Tibial nerve (tissue), 4 donors: ENCODE measurements at regions not wholly inside any gene's neighbourhood (a gene's known extent, or its start where the extent isn't known, plus 50 kb on each side); places are given as distances from the start of the nearest gene placed in this dataset.

ENCODE experiments used
- DNase-seq, 2 donors: peaks; one replicate each; pipeline ENCODE4 v3.0.0-alpha.2; 2019; ENCODE audit warnings: low spot score in 2 of 2
- H3K27ac ChIP-seq, 4 donors: fragments of 200-600 bp; sonication (generic) in 3 of 4; one replicate each; pipeline ENCODE4 v1.5.1; 2017 to 2019; ENCODE audit warnings: mild to moderate bottlenecking in 1 of 4
- H3K27me3 ChIP-seq, 2 donors: fragments of 200-600 bp; sonication (generic) in 1 of 2; one replicate each; pipeline versions ENCODE4 v1.5.1 to v1.6.0; 2017 to 2019
- H3K36me3 ChIP-seq, 3 donors: fragments of 200-600 bp; sonication (generic); one replicate each; pipeline ENCODE4 v1.5.1; 2018 to 2019
- H3K4me1 ChIP-seq, 4 donors: fragments of 200-600 bp; sonication (generic) in 3 of 4; one replicate each; pipeline ENCODE4 v1.5.1; 2017 to 2019
- H3K4me3 ChIP-seq, 4 donors: fragments of 200-600 bp; sonication (generic) in 3 of 4; one replicate each; pipeline ENCODE4 v1.5.1; 2017 to 2019; ENCODE audit warnings: mild to moderate bottlenecking in 1 of 4, moderate library complexity in 1 of 4
- H3K9me3 ChIP-seq, 4 donors: fragments of 200-600 bp; sonication (generic) in 3 of 4; one replicate each; pipeline ENCODE4 v1.5.1; 2017 to 2019
- CTCF ChIP-seq, 5 experiments: fragments of 200-600 bp in 3 of 5; fragments of 450-650 bp in 2 of 5; sonication (generic) in 3 of 5; IDR thresholded peaks; one replicate each; pipeline ENCODE4 v1.5.1; 2016 to 2019; ENCODE audit warnings: antibody characterized with exemption in 5 of 5, mild to moderate bottlenecking in 3 of 5, moderate library complexity in 2 of 5
- EP300 ChIP-seq, 2 donors: sonication (generic); formaldehyde crosslinking; IDR thresholded peaks; one replicate each; pipeline ENCODE4 v1.6.1; 2017; ENCODE audit warnings: antibody characterized with exemption in 2 of 2, mild to moderate bottlenecking in 1 of 2
- POLR2A ChIP-seq, 2 donors: fragments of 450-650 bp; IDR thresholded peaks; one replicate each; pipeline ENCODE4 v1.6.1; 2017; ENCODE audit warnings: antibody characterized with exemption in 2 of 2, mild to moderate bottlenecking in 2 of 2, moderate library complexity in 2 of 2
- WGBS, 2 donors: methylation state at CpG; one replicate each; pipeline ENCODE4 v1.1.5; 2018; 5-methylcytosine and 5-hydroxymethylcytosine counted together

GRCh38 chr7:106482091-106482490, 178.9 kb downstream of the CCDC71L start:
- H3K4me3 ChIP-seq, result no peak overlapping the region
- DNase-seq, result no peak
- H3K27me3 ChIP-seq, result no peaks in the 10 kb centered on the region
- H3K4me1 ChIP-seq, result peaks cover 0 to 12% (median 2%) of the 10 kb centered on the region in 4 donors
- TF ChIP-seq CTCF (IDR thresholded peaks at IDR 0.05), result no peak
- no peak for TF ChIP-seq EP300 (IDR thresholded peaks at IDR 0.05)
- no peaks in the 10 kb centered on the region for H3K36me3 ChIP-seq
- WGBS, 2 donors, result 92 to 99% methylated on average over 4 of the region's 4 CpGs
- no peak overlapping the region for H3K27ac ChIP-seq
- no peaks in the 10 kb centered on the region for H3K9me3 ChIP-seq

GRCh38 chr7:106480616-106481031, 180.3 kb downstream of the CCDC71L start:
- no peaks in the 10 kb centered on the region for H3K27me3 ChIP-seq
- no peaks in the 10 kb centered on the region for H3K9me3 ChIP-seq
- no peak for DNase-seq
- no peak overlapping the region for H3K4me3 ChIP-seq
- peaks cover 0 to 11% (median under 1%) of the 10 kb centered on the region in 4 donors for H3K4me1 ChIP-seq
- 36 to 50% methylated on average over 3 of the region's 3 CpGs for WGBS, 2 donors
- H3K36me3 ChIP-seq, result no peaks in the 10 kb centered on the region
- TF ChIP-seq EP300 (IDR thresholded peaks at IDR 0.05), result no peak
- TF ChIP-seq POLR2A (IDR thresholded peaks at IDR 0.05), result no peak
- TF ChIP-seq CTCF (IDR thresholded peaks at IDR 0.05), result no peak
- no peak overlapping the region for H3K27ac ChIP-seq

GRCh38 chr7:106480161-106480579, 180.8 kb downstream of the CCDC71L start:
- H3K27me3 ChIP-seq, result no peaks in the 10 kb centered on the region
- no peak for TF ChIP-seq POLR2A (IDR thresholded peaks at IDR 0.05)
- no peak for DNase-seq
- H3K27ac ChIP-seq, result no peak overlapping the region
- H3K9me3 ChIP-seq, result no peaks in the 10 kb centered on the region
- H3K36me3 ChIP-seq, result no peaks in the 10 kb centered on the region
- H3K4me3 ChIP-seq, result no peak overlapping the region
- 85 to 91% methylated on average over 1 of the region's 1 CpG for WGBS, 2 donors
- peaks cover 0 to 6% (median 0%) of the 10 kb centered on the region in 4 donors for H3K4me1 ChIP-seq

- Histone ChIP-seq H3K9me3 (no peaks in the 10 kb centered on the region), H3K36me3 (no peaks in the 10 kb centered on the region), H3K4me1 (no peaks in the 10 kb centered on the region), H3K4me3 (no peak overlapping the region), H3K27ac (no peak overlapping the region), H3K27me3 (no peaks in the 10 kb centered on the region)
- 63 to 68% methylated on average over 2 of the region's 2 CpGs for whole genome bisulfite sequencing, 2 donors
- DNase-seq, result no peak
- no peak for TF ChIP-seq EP300 (IDR thresholded peaks at IDR 0.05)
- no peak for TF ChIP-seq POLR2A (IDR thresholded peaks at IDR 0.05)
- no peak for TF ChIP-seq CTCF (IDR thresholded peaks at IDR 0.05)
These were observed 184.2 kb downstream of the CCDC71L start for GRCh38 chr7:106476751-106477150.

GRCh38 chr7:106472741-106473140, 188.0 kb upstream of the NAMPT start:
- Histone ChIP-seq H3K9me3 (no peaks in the 10 kb centered on the region), H3K27me3 (no peaks in the 10 kb centered on the region), H3K4me1 (no peaks in the 10 kb centered on the region), H3K27ac (no peak overlapping the region), H3K36me3 (no peaks in the 10 kb centered on the region), H3K4me3 (no peak overlapping the region)
- 64 to 76% methylated on average over 3 of the region's 3 CpGs for WGBS, 2 donors
- DNase-seq, result no peak
- TF ChIP-seq POLR2A (IDR thresholded peaks at IDR 0.05), result no peak
- no peak for TF ChIP-seq CTCF (IDR thresholded peaks at IDR 0.05)
- TF ChIP-seq EP300 (IDR thresholded peaks at IDR 0.05), result no peak
